ENCODE measurements at regions not wholly inside any gene's neighbourhood (a gene's known extent, or its start where the extent isn't known, plus 50 kb on each side); places are given as distances from the start of the nearest gene placed in this dataset.

- no peak for TF ChIP-seq CTCF (IDR thresholded peaks at IDR 0.05)
- TF ChIP-seq POLR2A (IDR thresholded peaks at IDR 0.05) = no peak
Observed at GRCh38 chr9:13816837-13817236, 497.1 kb downstream of the NFIB start.

Data from uterus (tissue), 2 donors.